HG03520 (cell line): ENCODE measurements at regions not wholly inside any gene's neighbourhood (a gene's known extent, or its start where the extent isn't known, plus 50 kb on each side); places are given as distances from the start of the nearest gene placed in this dataset.
A peak's percentile ranks its signal among the peaks of the same experiment; 100 is the strongest.

Experiments used
- ATAC-seq: cut with Tn5 transposase; IDR thresholded peaks from one replicate; pipeline ENCODE4 v1.9.1; 2021; ENCODE audit warnings: mild to moderate bottlenecking, moderate library complexity; ENCODE audit not compliant: unreplicated experiment

- no peak for ATAC-seq
Observed at GRCh38 chr4:155616117-155616516, 50.5 kb upstream of the GUCY1A1 start.

- ATAC-seq, result no peak
Observed at GRCh38 chr4:155615081-155615887, 51.4 kb upstream of the GUCY1A1 start.

- no peak for ATAC-seq
Observed at GRCh38 chr4:155614111-155614762, 52.4 kb upstream of the GUCY1A1 start.

GRCh38 chr4:155612074-155612473 is 54.6 kb upstream of the GUCY1A1 start:
- ATAC-seq, result no peak

GRCh38 chr4:155611501-155611900 is 55.1 kb upstream of the GUCY1A1 start:
- no peak for ATAC-seq

- ATAC-seq, result no peak
Observed at GRCh38 chr4:155610143-155610542, 56.5 kb upstream of the GUCY1A1 start.

- peak; percentile 77 for ATAC-seq
Observed at GRCh38 chr4:155609455-155610059, 57.1 kb upstream of the GUCY1A1 start.

GRCh38 chr4:155608225-155608885 is 58.3 kb upstream of the GUCY1A1 start:
- ATAC-seq, result no peak

GRCh38 chr4:155607481-155607880 is 59.2 kb upstream of the GUCY1A1 start:
- ATAC-seq, result no peak

GRCh38 chr4:155604718-155605626 is 61.7 kb upstream of the GUCY1A1 start:
- no peak for ATAC-seq

GRCh38 chr4:155603360-155603891 is 63.2 kb upstream of the GUCY1A1 start:
- no peak for ATAC-seq

GRCh38 chr4:155602351-155603140 is 64.1 kb upstream of the GUCY1A1 start:
- ATAC-seq, result no peak

GRCh38 chr4:155600244-155600643 is 66.4 kb upstream of the GUCY1A1 start:
- ATAC-seq, result no peak

- no peak for ATAC-seq
Observed at GRCh38 chr4:155599596-155599995, 67.1 kb upstream of the GUCY1A1 start.

GRCh38 chr4:155599085-155599484 is 67.6 kb upstream of the GUCY1A1 start:
- no peak for ATAC-seq

- no peak for ATAC-seq
Observed at GRCh38 chr4:155597933-155598451, 68.7 kb upstream of the GUCY1A1 start.

- no peak for ATAC-seq
Observed at GRCh38 chr4:155597281-155597680, 69.4 kb upstream of the GUCY1A1 start.

- no peak for ATAC-seq
Observed at GRCh38 chr4:155593793-155594192, 72.9 kb upstream of the GUCY1A1 start.

GRCh38 chr4:155592938-155593297 is 73.7 kb upstream of the GUCY1A1 start:
- no peak for ATAC-seq
